ENCODE measurements at regions not wholly inside any gene's neighbourhood (a gene's known extent, or its start where the extent isn't known, plus 50 kb on each side); places are given as distances from the start of the nearest gene placed in this dataset.

GRCh38 chr7:85748861-85749260 is 562.0 kb upstream of the SEMA3D start:
- in situ Hi-C loops (cut with MboI; ENCODE audit: low sequenced_read_pairs): no loop called here
- no peaks in the 10 kb centered on the region for H3K9me3 ChIP-seq
- no peaks in the 10 kb centered on the region for H3K27me3 ChIP-seq (ENCODE audit: low read depth)
- H3K4me3 ChIP-seq: no peak overlapping the region
- no peaks in the 10 kb centered on the region for H3K36me3 ChIP-seq (replicated peaks)
- no peaks in the 10 kb centered on the region for H3K4me1 ChIP-seq
- DNase-seq (ENCODE audit: low spot score in 2 of 2): no peak

GRCh38 chr7:85737426-85737825 is 550.6 kb upstream of the SEMA3D start:
- Histone ChIP-seq H3K9me3 (no peaks in the 10 kb centered on the region; the same call in 1 of the 2 replicates), H3K4me1 (no peaks in the 10 kb centered on the region), H3K36me3 (replicated peaks) (no peaks in the 10 kb centered on the region), H3K4me3 (no peak overlapping the region), H3K27me3 (ENCODE audit: low read depth) (no peaks in the 10 kb centered on the region)
- in situ Hi-C loops (cut with MboI; ENCODE audit: low sequenced_read_pairs): no loop called here
- DNase-seq (ENCODE audit: low spot score in 2 of 2): no peak

- H3K4me3 ChIP-seq: no peak overlapping the region
- H3K9me3 ChIP-seq: no peaks in the 10 kb centered on the region; the same call in 1 of the 2 replicates
- in situ Hi-C loops (cut with MboI; ENCODE audit: low sequenced_read_pairs): no loop called here
- no peak for DNase-seq (ENCODE audit: low spot score in 2 of 2)
- no peaks in the 10 kb centered on the region for H3K36me3 ChIP-seq (replicated peaks)
- H3K4me1 ChIP-seq: no peaks in the 10 kb centered on the region
- H3K27me3 ChIP-seq (ENCODE audit: low read depth): no peaks in the 10 kb centered on the region
Measured at GRCh38 chr7:85736085-85736484, 549.2 kb upstream of the SEMA3D start.

GRCh38 chr7:85734823-85735222 is 548.0 kb upstream of the SEMA3D start:
- H3K36me3 ChIP-seq (replicated peaks): no peaks in the 10 kb centered on the region
- no peaks in the 10 kb centered on the region for H3K4me1 ChIP-seq
- no peaks in the 10 kb centered on the region; the same call in 1 of the 2 replicates for H3K9me3 ChIP-seq
- H3K4me3 ChIP-seq: no peak overlapping the region
- no peak for DNase-seq (ENCODE audit: low spot score in 2 of 2)
- in situ Hi-C loops (cut with MboI; ENCODE audit: low sequenced_read_pairs): no loop called here
- H3K27me3 ChIP-seq (ENCODE audit: low read depth): no peaks in the 10 kb centered on the region

- no peak for DNase-seq (ENCODE audit: low spot score in 2 of 2)
- H3K4me3 ChIP-seq: no peak overlapping the region
- no peaks in the 10 kb centered on the region for H3K4me1 ChIP-seq
- in situ Hi-C loops (cut with MboI; ENCODE audit: low sequenced_read_pairs): no loop called here
- H3K9me3 ChIP-seq: no peaks in the 10 kb centered on the region; the same call in 1 of the 2 replicates
- H3K27me3 ChIP-seq (ENCODE audit: low read depth): no peaks in the 10 kb centered on the region
- H3K36me3 ChIP-seq (replicated peaks): no peaks in the 10 kb centered on the region
Measured at GRCh38 chr7:85733169-85733915, 546.5 kb upstream of the SEMA3D start.

GRCh38 chr7:85730012-85730411 is 543.2 kb upstream of the SEMA3D start:
- no peak for DNase-seq (ENCODE audit: low spot score in 2 of 2)
- Histone ChIP-seq H3K4me3 (no peak overlapping the region), H3K4me1 (no peaks in the 10 kb centered on the region), H3K27me3 (ENCODE audit: low read depth) (no peaks in the 10 kb centered on the region), H3K9me3 (no peaks in the 10 kb centered on the region), H3K36me3 (replicated peaks) (no peaks in the 10 kb centered on the region)
- in situ Hi-C loops (cut with MboI; ENCODE audit: low sequenced_read_pairs): no loop called here

GRCh38 chr7:85725026-85725425 is 538.2 kb upstream of the SEMA3D start:
- Histone ChIP-seq H3K27me3 (ENCODE audit: low read depth) (no peaks in the 10 kb centered on the region), H3K4me3 (no peak overlapping the region), H3K4me1 (no peaks in the 10 kb centered on the region), H3K9me3 (no peaks in the 10 kb centered on the region), H3K36me3 (replicated peaks) (no peaks in the 10 kb centered on the region)
- DNase-seq (ENCODE audit: low spot score in 2 of 2): no peak
- in situ Hi-C loops (cut with MboI; ENCODE audit: low sequenced_read_pairs): no loop called here

- Histone ChIP-seq H3K9me3 (no peaks in the 10 kb centered on the region), H3K27me3 (ENCODE audit: low read depth) (no peaks in the 10 kb centered on the region), H3K4me3 (no peak overlapping the region), H3K36me3 (replicated peaks) (no peaks in the 10 kb centered on the region), H3K4me1 (no peaks in the 10 kb centered on the region)
- in situ Hi-C loops (cut with MboI; ENCODE audit: low sequenced_read_pairs): no loop called here
- DNase-seq (ENCODE audit: low spot score in 2 of 2): no peak
Measured at GRCh38 chr7:85719981-85720953, 533.4 kb upstream of the SEMA3D start.

GRCh38 chr7:85716353-85716752 is 529.5 kb upstream of the SEMA3D start:
- H3K4me1 ChIP-seq: no peaks in the 10 kb centered on the region
- in situ Hi-C loops (cut with MboI; ENCODE audit: low sequenced_read_pairs): no loop called here
- no peaks in the 10 kb centered on the region for H3K27me3 ChIP-seq (ENCODE audit: low read depth)
- DNase-seq (ENCODE audit: low spot score in 2 of 2): no peak
- H3K4me3 ChIP-seq: no peak overlapping the region
- H3K9me3 ChIP-seq: no peaks in the 10 kb centered on the region
- H3K36me3 ChIP-seq (replicated peaks): no peaks in the 10 kb centered on the region

- H3K4me1 ChIP-seq: no peaks in the 10 kb centered on the region
- no peak for DNase-seq (ENCODE audit: low spot score in 2 of 2)
- no peaks in the 10 kb centered on the region for H3K27me3 ChIP-seq (ENCODE audit: low read depth)
- no peaks in the 10 kb centered on the region for H3K9me3 ChIP-seq
- no peak overlapping the region for H3K4me3 ChIP-seq
- in situ Hi-C loops (cut with MboI; ENCODE audit: low sequenced_read_pairs): no loop called here
- H3K36me3 ChIP-seq (replicated peaks): no peaks in the 10 kb centered on the region
Measured at GRCh38 chr7:85714951-85715350, 528.1 kb upstream of the SEMA3D start.

- no peak for DNase-seq (ENCODE audit: low spot score in 2 of 2)
- no peaks in the 10 kb centered on the region for H3K36me3 ChIP-seq (replicated peaks)
- in situ Hi-C loops (cut with MboI; ENCODE audit: low sequenced_read_pairs): no loop called here
- H3K4me3 ChIP-seq: no peak overlapping the region
- no peaks in the 10 kb centered on the region for H3K4me1 ChIP-seq
- no peaks in the 10 kb centered on the region for H3K9me3 ChIP-seq
- H3K27me3 ChIP-seq (ENCODE audit: low read depth): no peaks in the 10 kb centered on the region
Measured at GRCh38 chr7:85714043-85714578, 527.3 kb upstream of the SEMA3D start.

- in situ Hi-C loops (cut with MboI; ENCODE audit: low sequenced_read_pairs): no loop called here
- Histone ChIP-seq H3K27me3 (ENCODE audit: low read depth) (no peaks in the 10 kb centered on the region), H3K9me3 (no peaks in the 10 kb centered on the region), H3K36me3 (replicated peaks) (no peaks in the 10 kb centered on the region), H3K4me3 (no peak overlapping the region), H3K4me1 (no peaks in the 10 kb centered on the region)
- no peak for DNase-seq (ENCODE audit: low spot score in 2 of 2)
Measured at GRCh38 chr7:85713171-85713570, 526.3 kb upstream of the SEMA3D start.

- in situ Hi-C loops (cut with MboI; ENCODE audit: low sequenced_read_pairs): no loop called here
Measured at GRCh38 chr7:85711894-85712293, 525.0 kb upstream of the SEMA3D start.

GRCh38 chr7:85710960-85711359 is 524.1 kb upstream of the SEMA3D start:
- Histone ChIP-seq H3K27me3 (ENCODE audit: low read depth) (no peaks in the 10 kb centered on the region), H3K4me1 (no peaks in the 10 kb centered on the region), H3K4me3 (no peak overlapping the region), H3K9me3 (no peaks in the 10 kb centered on the region), H3K36me3 (replicated peaks) (no peaks in the 10 kb centered on the region)
- in situ Hi-C loops (cut with MboI; ENCODE audit: low sequenced_read_pairs): no loop called here
- DNase-seq (ENCODE audit: low spot score in 2 of 2): no peak

More at GRCh38 chr7:85711894-85712293, 525.0 kb upstream of the SEMA3D start:
- H3K4me3 ChIP-seq: no peak overlapping the region
- DNase-seq (ENCODE audit: low spot score in 2 of 2): no peak
- no peaks in the 10 kb centered on the region for H3K36me3 ChIP-seq (replicated peaks)
- no peaks in the 10 kb centered on the region for H3K27me3 ChIP-seq (ENCODE audit: low read depth)
- H3K4me1 ChIP-seq: no peaks in the 10 kb centered on the region
- H3K9me3 ChIP-seq: no peaks in the 10 kb centered on the region

Data from HAP-1 (cell line).